ENCODE measurements at regions not wholly inside any gene's neighbourhood (a gene's known extent, or its start where the extent isn't known, plus 50 kb on each side); places are given as distances from the start of the nearest gene placed in this dataset.

DNA sequence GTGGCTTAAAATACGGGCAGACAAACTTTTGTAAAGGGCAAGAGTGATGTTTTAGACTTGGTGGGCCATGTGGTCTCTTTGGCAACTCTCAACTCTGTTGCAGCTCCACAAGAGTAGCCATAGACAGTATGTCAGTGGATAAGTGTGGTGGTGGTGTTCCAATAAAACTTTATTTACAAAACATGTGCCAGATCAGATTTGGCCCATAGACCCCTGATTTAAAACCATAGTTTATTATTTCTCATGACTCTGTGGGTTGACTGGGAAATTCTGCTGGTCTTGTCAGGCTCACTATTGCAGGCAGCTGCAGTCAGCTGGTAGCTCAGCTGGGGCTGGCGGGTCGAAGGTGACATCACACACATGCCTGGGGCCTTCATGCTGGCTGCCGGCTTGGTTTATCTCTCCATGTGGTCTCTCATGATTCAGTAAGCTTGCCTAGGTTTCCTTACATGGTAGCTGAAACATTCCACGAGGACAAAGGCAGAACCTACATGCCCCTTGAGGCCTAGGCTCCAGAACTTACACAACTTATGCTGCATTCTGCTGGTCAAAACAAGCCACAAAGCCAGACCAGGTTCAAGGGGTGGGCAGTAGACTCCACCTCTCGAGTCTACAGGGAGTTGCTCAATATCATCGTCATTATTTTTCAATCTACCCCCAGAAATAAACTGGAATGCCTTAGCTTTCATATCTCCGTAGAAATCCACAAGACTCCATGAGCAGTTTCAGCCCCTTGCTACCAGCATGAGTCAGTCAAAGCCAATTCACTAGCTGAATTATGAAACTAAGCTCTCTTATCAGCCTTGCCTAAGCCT lies 245.7 kb downstream of the WDR11 start:
- TF ChIP-seq, protein P1, sequence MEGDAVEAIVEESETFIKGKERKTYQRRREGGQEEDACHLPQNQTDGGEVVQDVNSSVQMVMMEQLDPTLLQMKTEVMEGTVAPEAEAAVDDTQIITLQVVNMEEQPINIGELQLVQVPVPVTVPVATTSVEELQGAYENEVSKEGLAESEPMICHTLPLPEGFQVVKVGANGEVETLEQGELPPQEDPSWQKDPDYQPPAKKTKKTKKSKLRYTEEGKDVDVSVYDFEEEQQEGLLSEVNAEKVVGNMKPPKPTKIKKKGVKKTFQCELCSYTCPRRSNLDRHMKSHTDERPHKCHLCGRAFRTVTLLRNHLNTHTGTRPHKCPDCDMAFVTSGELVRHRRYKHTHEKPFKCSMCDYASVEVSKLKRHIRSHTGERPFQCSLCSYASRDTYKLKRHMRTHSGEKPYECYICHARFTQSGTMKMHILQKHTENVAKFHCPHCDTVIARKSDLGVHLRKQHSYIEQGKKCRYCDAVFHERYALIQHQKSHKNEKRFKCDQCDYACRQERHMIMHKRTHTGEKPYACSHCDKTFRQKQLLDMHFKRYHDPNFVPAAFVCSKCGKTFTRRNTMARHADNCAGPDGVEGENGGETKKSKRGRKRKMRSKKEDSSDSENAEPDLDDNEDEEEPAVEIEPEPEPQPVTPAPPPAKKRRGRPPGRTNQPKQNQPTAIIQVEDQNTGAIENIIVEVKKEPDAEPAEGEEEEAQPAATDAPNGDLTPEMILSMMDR (IDR thresholded peaks at IDR 0.05): no peak
- no peak for TF ChIP-seq POLR2A (IDR thresholded peaks at IDR 0.05)
